ELF-1 (cell line): ENCODE measurements at regions not wholly inside any gene's neighbourhood (a gene's known extent, or its start where the extent isn't known, plus 50 kb on each side); places are given as distances from the start of the nearest gene placed in this dataset.
"Not testable (repeated sequence)": the region's sequence is repeated elsewhere in the genome, so short reads cannot be mapped to it uniquely, and the experiment has no call there.

Experiments
- DNase-seq: peaks from one replicate; pipeline ENCODE4 v3.0.0-alpha.2; 2016; ENCODE audit warnings: low read depth, low spot score

DNA sequence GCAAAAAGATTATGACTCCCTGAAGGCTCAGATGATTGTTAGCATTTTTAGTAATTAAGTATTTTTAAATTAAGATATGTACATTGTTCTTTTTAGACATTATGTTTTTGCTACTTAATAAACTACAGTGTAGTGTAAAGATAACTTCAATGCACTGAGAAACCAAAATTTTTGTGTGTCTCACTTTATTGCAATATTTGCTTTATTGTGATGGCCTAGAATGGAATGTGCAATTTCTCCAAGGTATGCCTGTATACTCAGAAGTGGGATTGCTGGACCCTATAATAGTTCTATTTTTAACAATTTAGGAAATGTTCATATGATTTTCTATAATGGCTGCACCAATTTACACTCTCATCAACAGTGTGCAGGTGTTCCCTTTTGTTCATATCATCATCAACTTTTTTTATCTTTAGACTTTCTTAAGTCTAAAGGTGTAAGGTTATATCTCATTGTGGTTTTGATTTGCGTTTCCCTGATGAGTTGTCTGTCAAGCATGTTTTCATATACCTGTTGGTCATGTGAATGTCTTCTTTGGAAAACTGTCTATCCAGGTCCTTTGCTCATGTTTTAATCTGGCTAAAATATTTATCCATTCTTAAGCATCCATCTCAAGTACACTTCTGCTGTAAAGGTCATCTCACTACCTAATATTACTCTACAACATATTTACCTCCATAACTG is 1323.5 kb upstream of the LRRTM3 start:
- no peak for DNase-seq

DNA sequence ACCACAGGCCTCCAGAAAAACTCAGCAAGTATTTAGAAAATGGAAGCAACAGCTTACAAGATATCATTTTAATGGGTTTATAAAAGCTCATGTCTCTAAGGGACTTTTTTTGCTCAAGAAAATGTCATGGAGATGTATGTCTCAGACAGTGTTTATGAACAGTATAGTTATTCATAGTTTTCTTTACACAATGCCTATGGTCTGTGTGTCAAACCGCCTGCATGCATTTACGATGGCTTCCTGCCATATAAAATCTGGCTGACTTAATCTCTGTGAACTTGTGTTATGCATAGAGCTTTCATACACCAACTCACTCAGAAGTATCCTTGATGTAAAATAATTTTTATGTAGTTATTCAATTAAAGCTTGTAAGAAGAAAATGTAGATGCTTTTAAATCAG is 1314.2 kb upstream of the LRRTM3 start:
- DNase-seq, result no peak

DNA sequence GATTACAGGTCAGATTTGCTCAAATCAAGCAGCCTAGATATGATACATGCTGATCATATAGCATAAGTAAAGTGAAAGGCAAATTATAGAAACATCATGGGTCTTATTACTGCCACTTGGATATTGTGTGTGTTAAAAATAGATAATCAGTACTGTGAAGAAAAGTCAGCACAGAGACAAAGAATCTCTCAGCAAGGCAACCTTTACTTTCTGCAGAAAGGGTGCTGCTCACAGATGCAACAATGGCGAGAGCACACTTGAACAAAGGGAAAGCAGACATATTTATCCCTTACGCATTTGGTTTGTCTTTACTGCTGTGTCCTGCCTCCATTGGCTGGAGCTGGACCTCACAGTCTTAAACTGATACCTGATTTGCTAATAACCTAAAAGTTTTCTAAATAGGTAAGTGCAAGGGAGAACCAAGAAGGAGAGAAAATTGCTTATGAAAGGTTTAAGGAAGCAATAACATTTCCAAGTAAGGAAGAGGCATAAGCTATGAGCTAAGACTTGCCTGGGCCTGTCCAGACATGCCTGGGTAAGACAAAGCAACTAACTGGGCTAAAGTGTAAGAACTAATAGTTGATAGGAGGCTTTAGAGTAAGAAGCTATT is 1310.8 kb upstream of the LRRTM3 start:
- no peak for DNase-seq

DNA sequence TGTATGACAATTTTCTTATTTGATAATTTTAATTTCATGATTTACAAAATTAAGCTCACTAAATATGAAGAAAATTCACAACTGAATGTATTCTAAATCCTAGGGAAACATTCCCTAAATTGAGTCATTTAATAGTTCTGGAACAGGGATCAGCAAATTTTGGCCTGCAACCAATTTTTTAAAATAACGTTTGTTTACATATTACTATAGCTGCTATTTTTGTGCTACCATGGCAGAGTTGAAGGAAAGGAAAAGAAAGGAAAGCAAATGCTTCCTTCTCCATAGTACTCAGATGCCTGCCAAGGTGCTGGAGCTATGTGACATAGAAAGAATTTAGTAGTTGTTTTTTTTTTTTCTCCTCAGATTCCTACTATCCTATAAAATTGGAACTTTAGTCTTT is 1307.7 kb upstream of the LRRTM3 start:
- no peak for DNase-seq

DNA sequence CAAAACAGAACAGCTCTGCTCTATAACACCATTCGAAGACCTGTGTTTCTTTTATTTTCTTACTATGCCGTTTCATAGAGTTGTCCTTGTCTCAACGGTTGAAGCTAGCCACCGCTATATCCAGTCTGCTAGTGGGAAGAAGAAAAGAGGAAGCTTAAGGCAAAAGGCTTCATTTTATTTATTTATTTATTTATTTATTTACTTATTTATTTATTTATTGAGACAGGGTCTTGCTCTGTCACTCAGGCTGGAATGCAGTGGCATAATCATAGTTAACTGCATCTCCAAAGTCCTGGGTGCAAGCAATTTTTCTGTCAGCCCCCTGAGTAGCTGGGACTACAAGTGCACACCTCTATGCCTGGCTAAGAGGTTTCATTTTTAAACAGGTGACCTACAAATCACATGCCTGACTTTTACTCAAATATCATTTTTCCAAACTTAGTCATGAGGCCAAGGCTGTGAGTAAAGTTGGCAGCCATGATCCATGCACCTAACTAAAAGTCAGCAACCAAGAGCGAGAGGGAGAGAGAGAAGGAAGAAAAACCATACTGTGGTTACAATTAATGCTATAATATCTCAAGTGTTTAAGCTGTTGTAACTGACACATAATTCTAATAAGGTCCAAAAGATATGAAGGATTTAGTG is 1305.3 kb upstream of the LRRTM3 start:
- DNase-seq, result no peak

DNA sequence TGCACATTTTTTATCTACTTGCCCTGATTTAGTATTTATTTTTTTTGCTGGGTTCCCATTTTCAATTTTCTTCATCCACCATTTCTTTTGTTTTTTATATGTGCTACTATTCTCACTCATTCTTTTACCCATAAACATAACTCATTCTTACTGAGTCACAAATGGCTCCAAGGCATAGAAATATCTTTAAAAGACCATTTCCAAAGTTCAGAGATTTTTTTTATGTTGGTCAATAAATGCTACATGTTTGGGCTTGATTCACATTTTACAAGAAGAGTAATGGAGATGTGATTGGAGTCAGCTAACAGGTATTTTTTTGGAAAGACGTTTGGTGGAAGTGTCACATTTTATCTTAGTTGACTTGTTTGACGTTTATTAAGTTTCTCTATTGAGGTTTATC is 1303.2 kb upstream of the LRRTM3 start:
- DNase-seq, result no peak

DNA sequence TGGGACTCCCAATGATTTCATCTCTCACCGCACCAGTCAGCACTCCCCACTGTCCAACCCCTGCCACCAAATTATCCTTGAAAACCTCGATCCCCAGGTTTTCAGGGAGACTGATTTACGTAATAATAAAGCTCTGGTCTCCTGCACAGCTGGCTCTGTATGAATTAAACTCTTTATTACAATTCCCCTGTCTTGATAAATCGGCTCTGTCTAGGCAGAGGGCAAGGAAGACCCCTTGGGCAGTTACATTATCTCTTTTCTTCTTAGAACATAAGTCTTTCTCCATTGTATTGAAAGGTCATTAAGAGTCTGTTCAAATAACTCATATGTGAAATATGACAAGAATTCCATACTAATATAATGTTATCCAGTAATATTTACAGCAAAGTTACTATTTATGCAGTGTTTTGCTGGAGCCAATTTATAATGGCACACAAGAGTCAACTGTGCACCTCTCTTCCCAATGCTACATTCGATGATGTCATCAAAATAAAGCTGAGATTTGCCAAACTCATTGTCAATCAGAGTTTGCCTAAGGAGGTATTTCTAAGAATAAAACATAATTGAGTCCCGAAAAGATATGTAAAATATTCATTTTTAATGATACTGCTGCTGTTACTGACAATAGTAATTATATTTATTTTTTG is 1297.2 kb upstream of the LRRTM3 start:
- DNase-seq, result no peak

DNA sequence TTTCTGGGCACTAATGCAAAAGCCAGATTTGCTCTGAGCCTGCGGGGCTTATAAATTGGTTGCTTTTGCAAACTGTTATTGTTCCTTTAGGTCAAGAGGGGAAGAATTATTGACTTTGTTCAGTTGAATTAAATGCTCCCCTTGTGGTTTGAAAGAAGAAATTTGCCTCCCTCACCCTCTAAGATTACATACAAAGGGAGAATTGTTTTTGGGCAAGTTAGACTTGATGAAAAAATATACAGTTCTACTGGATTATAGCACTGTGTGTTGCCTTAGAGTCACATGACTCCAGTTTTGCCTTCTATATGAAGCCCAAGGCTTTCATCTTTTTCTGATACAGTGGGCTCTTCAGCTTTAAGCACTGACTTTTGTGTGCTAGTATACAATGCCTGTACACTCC is 1265.8 kb upstream of the LRRTM3 start:
- no peak for DNase-seq

DNA sequence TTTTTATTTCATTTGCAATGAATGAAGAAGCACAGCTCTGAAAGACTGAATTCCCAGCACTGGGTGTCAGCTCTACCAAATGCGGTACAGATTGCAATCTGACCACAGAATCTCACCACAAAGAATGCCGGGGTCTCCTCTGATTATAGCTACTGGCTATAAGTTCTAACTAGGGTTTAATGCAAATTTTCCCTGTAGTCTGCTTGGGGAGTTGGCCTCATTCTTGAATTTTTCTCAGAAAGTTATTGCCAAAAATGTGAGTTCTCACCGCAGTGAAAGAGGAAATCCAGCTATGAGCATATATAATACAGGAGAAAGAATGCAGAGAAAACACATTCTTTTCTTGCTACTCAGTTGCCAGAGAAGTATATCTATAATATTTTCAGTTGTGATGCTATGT is 1255.7 kb upstream of the LRRTM3 start:
- DNase-seq, result no peak

DNA sequence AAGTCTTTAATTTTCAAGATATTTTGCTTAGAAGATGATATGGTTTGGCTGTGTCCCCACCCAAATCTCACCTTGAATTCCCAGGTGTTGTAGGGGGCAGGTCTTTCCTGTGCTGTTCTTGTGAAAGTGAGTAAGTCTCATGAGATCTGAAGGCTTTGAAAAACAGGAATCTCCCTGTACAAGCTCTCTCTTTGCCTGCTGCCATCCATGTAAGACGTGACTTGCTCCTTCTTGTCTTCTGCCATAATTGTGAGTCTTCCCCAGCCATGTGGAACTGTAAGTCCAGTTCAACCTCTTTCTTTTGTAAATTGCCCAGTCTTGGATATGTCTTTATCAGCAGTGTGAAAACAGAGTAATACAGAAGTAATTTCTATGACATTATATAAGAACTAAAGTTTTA is 1255.2 kb upstream of the LRRTM3 start:
- not testable (repeated sequence) for DNase-seq

DNA sequence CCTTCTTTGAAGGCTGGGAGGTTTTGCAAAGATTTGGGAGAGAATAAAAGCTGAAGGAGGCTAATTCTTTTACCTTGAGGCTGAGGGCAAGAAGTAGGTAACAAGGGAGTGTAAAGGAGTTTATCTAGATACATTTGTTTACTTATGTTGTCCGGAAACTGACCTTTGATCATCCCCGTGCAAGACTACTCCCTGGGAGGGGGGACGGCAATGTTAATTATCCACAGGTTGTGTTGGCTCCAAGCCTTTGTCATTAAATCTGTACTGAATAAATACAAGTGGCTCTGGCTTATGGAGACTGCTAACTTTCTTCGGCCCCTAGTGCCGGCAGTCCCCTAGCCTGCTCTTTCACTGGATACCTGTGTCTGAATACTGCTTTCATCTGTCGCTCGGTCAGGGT is 1250.6 kb upstream of the LRRTM3 start:
- no peak for DNase-seq

DNA sequence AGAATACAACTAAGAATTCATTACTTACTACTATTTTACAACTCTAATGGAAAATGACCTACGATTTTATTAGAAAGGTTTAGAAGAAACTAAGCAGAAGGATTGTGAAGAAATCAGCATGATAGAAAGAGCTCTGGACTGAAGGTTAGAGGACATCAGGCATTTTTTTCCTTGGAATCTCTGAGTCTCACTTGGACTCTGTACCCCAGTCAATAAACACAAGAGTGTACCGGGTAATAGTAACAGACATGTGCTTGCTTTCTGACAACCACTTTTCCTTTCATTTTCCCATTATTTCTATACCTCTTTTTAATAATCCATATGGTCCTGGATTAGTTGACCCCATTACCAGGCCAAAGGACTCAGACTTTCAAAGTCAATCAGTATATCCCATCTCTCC is 1240.9 kb upstream of the LRRTM3 start:
- no peak for DNase-seq

DNA sequence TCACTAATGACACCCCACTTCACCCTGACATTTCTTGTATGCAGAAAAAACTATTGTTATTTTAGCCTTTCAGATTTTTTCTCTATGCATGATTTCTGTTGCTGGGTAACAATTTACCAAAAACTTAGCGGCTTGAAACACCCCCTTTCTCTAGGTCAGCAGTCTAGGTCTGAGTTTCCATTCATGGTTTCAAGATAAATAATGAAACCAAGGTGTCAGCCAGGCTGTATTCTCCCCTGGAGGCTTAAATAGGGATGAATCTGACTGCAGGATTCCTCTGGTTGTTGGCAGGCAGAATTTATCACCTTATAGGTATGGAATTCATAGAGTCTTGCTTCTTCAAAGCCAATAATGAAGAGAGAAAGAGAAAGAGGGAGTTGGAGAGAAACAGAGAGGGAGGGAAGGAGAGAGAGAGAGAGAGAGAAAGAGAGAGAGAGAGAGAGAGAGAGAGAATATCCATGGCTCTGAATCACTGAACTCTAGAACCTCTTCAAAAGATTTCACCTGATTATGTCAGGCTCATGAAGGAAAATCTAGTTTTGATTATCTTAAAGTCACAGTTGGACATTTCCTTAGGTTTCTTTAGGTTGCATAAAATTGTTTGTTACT is 1224.6 kb upstream of the LRRTM3 start:
- DNase-seq, result no peak

DNA sequence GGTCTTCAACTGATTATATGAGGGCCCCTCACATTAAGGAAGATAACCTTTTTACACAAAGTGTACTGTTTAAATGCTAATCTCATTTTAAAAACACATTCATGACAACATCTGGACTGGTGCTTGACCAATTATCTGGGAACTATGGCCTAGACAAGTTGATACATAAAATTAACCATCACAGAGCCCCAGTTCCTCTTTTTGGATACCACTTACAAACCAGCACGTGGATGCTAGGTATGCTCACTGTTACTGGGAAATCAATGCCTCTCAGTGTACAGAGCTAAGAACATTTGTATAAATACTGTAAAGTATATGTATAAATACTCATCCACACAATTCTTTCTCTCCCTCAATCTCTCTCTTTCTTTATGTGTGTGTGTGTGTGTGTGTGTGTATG is 1217.8 kb upstream of the LRRTM3 start:
- DNase-seq, result no peak

DNA sequence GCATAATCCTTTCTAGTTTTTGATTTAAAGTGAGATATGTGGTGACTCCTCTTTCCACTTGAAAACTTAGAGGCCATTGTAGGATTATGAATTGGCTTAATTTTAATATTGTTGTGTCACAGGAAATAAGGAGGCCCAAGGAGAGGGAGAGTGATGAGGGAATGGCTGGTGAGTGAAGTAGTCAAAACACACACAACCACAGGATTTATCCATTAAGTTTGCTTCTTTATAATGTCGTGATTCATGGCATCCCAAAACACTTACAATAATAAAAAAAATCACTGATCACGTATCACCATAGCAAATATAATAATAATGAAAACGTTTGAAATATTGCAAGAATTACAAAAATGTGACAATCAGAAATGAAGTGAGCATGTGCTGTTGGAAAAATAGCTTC is 1215.5 kb upstream of the LRRTM3 start:
- DNase-seq, result no peak

DNA sequence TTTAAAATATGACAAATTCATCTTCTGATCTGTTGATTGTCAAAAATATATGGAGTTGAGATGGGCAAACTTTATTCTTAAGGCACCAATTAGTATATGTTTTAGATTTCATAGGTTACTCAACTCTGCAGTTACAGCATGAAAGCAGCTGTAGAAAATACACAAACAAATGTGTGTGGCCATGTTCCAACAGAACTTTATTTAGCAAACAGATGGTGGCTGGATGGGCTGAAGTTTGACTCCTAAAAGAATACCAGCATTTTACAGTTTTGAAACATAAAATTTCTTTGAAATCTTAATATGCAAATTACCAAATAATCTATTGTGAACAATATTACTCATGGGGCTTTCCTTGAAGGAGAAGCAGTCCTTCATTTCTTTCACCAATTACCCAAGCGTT is 1206.0 kb upstream of the LRRTM3 start:
- DNase-seq, result no peak

DNA sequence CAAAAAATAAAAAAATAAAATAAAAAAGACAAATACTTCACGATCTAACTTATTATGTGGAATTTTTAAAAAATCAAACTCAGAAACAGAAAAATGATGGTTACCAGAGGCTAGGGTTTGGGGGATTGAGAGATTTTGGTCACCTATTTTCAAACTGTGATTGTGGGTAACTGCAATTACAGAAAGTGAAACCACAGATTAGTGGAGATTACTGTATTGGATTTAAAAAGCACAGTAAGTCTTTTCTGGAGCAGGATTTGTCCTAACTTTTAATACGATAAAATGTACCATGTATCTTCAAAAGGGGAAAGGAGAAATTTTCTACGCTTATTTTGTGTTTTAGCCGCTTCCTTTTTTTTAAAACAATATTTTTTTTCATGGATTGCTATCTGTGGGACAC is 1204.9 kb upstream of the LRRTM3 start:
- DNase-seq, result no peak

DNA sequence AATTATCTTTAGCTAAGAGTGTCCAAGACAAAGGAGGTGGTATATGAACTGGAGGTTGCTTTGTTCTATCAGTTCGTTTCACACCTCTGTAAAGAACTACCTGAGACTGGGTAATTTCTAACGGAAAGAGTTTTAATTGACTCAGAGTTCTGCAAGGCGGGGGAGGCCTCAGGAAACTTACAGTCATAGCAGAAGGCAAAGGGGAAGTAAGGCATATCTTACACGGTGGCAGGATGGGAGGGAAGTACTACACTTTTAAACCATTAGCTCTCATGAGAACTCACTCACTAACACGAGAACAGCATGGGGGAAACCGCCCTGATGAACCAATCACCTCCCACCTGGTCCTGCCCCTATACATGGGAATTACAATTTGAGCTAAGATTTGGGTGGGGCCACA is 1202.3 kb upstream of the LRRTM3 start:
- DNase-seq, result no peak

DNA sequence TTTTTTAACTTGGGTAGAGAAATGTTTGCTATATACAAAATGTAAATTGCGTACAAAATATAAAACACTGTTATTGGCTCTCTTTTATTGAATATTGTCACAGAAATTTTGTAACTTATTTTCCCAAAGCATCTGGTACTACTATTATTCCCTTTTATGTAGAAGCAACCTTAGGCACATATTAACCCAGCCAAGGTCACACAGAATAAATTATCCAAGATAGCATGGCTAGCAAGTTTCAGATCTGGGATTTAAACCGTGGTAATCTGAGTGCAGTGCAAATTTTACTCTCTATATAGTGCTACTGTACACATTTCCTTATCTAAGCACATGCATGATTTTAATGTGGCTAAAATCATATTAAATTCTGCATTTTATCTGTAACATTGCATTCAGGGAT is 1190.5 kb upstream of the LRRTM3 start:
- DNase-seq, result no peak

DNA sequence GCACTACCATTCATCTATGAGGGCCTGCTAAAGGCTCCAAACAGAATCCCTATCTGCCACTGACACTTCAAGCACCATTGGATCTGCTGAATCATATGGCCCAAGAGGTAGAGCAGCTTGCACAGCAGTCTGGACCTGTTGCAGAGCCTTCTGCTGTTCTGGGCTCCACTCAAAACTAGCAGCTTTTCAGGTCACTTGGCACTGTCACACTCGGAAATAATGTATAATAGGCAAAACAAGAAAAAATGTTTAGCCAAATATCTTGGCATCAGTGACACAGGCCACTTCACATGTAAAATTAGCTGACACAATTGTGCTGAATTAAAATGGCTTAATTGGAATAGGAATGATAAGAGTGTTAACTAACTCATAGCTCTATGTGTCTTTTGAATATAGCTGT is 1182.9 kb upstream of the LRRTM3 start:
- no peak for DNase-seq

DNA sequence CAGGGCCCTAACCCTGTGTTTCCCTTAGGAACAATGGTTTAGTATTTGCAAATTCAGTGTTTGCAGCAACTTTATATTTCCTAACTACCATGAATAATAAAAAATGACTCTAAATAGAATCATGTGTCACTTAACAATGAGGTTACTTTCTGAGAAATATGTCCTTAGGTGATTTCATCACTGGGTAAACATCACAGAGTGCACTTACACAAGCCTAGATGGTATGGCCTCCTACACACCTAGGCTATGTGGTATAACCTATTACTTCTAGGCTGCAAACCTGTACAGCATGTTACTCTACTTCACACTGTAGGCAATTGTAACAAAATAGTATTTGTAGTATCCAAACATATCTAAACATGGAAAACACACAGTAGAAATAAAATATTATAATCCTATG is 1174.6 kb upstream of the LRRTM3 start:
- DNase-seq, result no peak

DNA sequence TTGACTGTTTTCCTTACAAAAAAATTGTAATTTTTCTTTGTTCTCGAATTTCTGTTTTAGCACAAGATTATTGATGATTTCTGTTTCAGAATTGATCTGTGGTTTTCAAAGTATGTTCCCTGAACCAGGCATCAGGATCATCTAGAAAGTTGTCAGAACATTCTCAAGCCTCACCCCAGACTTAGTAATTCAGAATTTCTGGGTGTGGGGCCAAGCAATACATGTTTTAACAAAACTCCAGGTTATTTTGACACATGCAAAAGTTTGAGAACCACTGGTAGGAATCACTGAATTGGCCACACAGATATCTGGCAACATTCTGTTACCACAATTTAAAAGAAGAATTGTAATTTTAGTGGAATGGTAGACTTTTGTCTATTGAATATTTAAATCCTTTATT is 1173.9 kb upstream of the LRRTM3 start:
- no peak for DNase-seq

DNA sequence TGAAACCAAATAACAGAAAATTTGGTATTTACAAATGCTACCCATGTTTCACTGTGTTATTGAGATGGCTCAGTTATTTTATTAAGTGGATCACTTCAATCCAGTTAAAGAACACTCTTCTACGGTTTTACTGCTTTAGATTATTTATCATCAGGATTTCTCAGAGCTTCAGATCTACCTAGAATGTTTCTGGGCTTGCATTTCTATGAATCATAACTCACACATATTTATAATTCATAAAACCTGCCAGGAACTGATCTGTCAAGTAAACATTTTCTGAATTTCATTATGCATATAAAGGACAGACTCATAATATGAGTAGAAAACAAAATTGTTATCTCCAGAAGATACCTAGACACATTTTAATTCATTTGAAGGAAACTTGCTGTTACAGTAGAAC is 1172.3 kb upstream of the LRRTM3 start:
- DNase-seq, result no peak
